ENCODE measurements at regions not wholly inside any gene's neighbourhood (a gene's known extent, or its start where the extent isn't known, plus 50 kb on each side); places are given as distances from the start of the nearest gene placed in this dataset.

- intact Hi-C loops (cut with micrococcal nuclease), result no loop called here
- DNase-seq (ENCODE audit: low read depth, low spot score) (no peak), ATAC-seq (no peak)
- Histone ChIP-seq H4K20me1 (ENCODE audit: insufficient read depth) (no peaks in the 10 kb centered on the region), H3K9me2 (ENCODE audit: insufficient read depth) (no peaks in the 10 kb centered on the region), H3K27me3 (ENCODE audit: insufficient read depth, low read length) (no peaks in the 10 kb centered on the region), H3K4me1 (ENCODE audit: control insufficient read depth in 1 of 2, insufficient read depth in 2 of 2, low read length in 2 of 2) (no peaks in the 10 kb centered on the region), H3K9ac (ENCODE audit: low read length) (no peak overlapping the region), H3K36me3 (ENCODE audit: control insufficient read depth in 1 of 2, insufficient read depth in 2 of 2, low read length in 2 of 2) (no peaks in the 10 kb centered on the region), H2AFZ (ENCODE audit: low read depth, low read length, poor library complexity, severe bottlenecking) (no peak overlapping the region), H3K4me3 (replicated peaks in 1 of 2; ENCODE audit: low read depth in 1 of 2, low read length in 2 of 2) (no peak overlapping the region), H3K4me2 (ENCODE audit: low read length) (no peak overlapping the region), H3K9me3 (ENCODE audit: control insufficient read depth in 1 of 2, insufficient read depth in 1 of 2, low read depth in 1 of 2, low read length in 2 of 2) (no peaks in the 10 kb centered on the region), H3K27ac (ENCODE audit: low read depth, low read length) (no peak overlapping the region), H3K79me2 (ENCODE audit: insufficient read depth, low read length) (no peaks in the 10 kb centered on the region)
- TF ChIP-seq EGR1 (IDR thresholded peaks at IDR 0.05; ENCODE audit: low read depth) (no peak), POLR2AphosphoS5 (IDR thresholded peaks at IDR 0.05; ENCODE audit: low read depth, low read length) (no peak), ATF3 (IDR thresholded peaks at IDR 0.05) (no peak)
- ChIA-PET RAD21 (ENCODE audit: low non-redundant PET in 1 of 2, low total read pairs in 2 of 2, uncharacterized antibody in 2 of 2, unreplicated experiment in 2 of 2) (no interaction called here), POLR2A (no interaction called here), CTCF (no interaction called here)
- no TSS peak for BruUV-seq (replicated peaks)
These were observed 261.0 kb downstream of the PDGFC start for GRCh38 chr4:156710365-156711192.

GRCh38 chr4:156705311-156705710, 266.3 kb downstream of the PDGFC start:
- no peaks in the 10 kb centered on the region for H3K4me1 ChIP-seq (ENCODE audit: control insufficient read depth in 1 of 2, insufficient read depth in 2 of 2, low read length in 2 of 2)
- no peaks in the 10 kb centered on the region for H3K36me3 ChIP-seq (ENCODE audit: control insufficient read depth in 1 of 2, insufficient read depth in 2 of 2, low read length in 2 of 2)
- H3K27me3 ChIP-seq (ENCODE audit: insufficient read depth, low read length), result no peaks in the 10 kb centered on the region
- no peak overlapping the region for H2AFZ ChIP-seq (ENCODE audit: low read depth, low read length, poor library complexity, severe bottlenecking)
- no peak for ATAC-seq
- H3K79me2 ChIP-seq (ENCODE audit: insufficient read depth, low read length), result no peaks in the 10 kb centered on the region
- CTCF ChIA-PET, result no interaction called here
- H3K4me2 ChIP-seq (ENCODE audit: low read length), result no peak overlapping the region
- BruUV-seq (replicated peaks), result no TSS peak
- no peak overlapping the region for H3K9ac ChIP-seq (ENCODE audit: low read length)
- no peaks in the 10 kb centered on the region for H4K20me1 ChIP-seq (ENCODE audit: insufficient read depth)
- no peaks in the 10 kb centered on the region for H3K9me2 ChIP-seq (ENCODE audit: insufficient read depth)
- H3K9me3 ChIP-seq (ENCODE audit: control insufficient read depth in 1 of 2, insufficient read depth in 1 of 2, low read depth in 1 of 2, low read length in 2 of 2), result no peaks in the 10 kb centered on the region
- intact Hi-C loops (cut with micrococcal nuclease), result no loop called here
- no peak overlapping the region for H3K27ac ChIP-seq (ENCODE audit: low read depth, low read length)
- POLR2A ChIA-PET, result no interaction called here
- H3K4me3 ChIP-seq (replicated peaks in 1 of 2; ENCODE audit: low read depth in 1 of 2, low read length in 2 of 2), result no peak overlapping the region
- TF ChIP-seq REST (IDR thresholded peaks at IDR 0.05; ENCODE audit: low read depth) (no peak), YY1 (IDR thresholded peaks at IDR 0.05; ENCODE audit: extremely low read depth, insufficient replicate concordance, low read depth, low read length) (no peak), FOSL1 (IDR thresholded peaks at IDR 0.05; ENCODE audit: low read depth) (no peak)
- DNase-seq (ENCODE audit: low read depth, low spot score), result no peak
- RAD21 ChIA-PET (ENCODE audit: low non-redundant PET in 1 of 2, low total read pairs in 2 of 2, uncharacterized antibody in 2 of 2, unreplicated experiment in 2 of 2), result no interaction called here

Data from HCT116 (cell line).